H1 (cell line): ENCODE measurements at regions not wholly inside any gene's neighbourhood (a gene's known extent, or its start where the extent isn't known, plus 50 kb on each side); places are given as distances from the start of the nearest gene placed in this dataset.

Experiments used
- CHD7 ChIP-seq: fragments of 300-600 bp; sonication (generic); IDR thresholded peaks from 2 replicates; pipeline ENCODE4 v1.7.1; 2012; ENCODE audit warnings: low read length, moderate library complexity, mild to moderate bottlenecking, inconsistent platforms; ENCODE audit not compliant: insufficient replicate concordance

- no peak for TF ChIP-seq CHD7
Measured at GRCh38 chr12:13277293-13277692, 80.8 kb downstream of the EMP1 start (continued).
